DMS79 treated with DMSO at 0.1 percent for 48 hours (cell line): ENCODE measurements at regions not wholly inside any gene's neighbourhood (a gene's known extent, or its start where the extent isn't known, plus 50 kb on each side); places are given as distances from the start of the nearest gene placed in this dataset.
"Not testable (repeated sequence)": the region's sequence is repeated elsewhere in the genome, so short reads cannot be mapped to it uniquely, and the experiment has no call there.

ENCODE experiments used
- DNase-seq: peaks from one replicate; lab custom pipeline; 2025; lab: John Stamatoyannopoulos, UW

DNA sequence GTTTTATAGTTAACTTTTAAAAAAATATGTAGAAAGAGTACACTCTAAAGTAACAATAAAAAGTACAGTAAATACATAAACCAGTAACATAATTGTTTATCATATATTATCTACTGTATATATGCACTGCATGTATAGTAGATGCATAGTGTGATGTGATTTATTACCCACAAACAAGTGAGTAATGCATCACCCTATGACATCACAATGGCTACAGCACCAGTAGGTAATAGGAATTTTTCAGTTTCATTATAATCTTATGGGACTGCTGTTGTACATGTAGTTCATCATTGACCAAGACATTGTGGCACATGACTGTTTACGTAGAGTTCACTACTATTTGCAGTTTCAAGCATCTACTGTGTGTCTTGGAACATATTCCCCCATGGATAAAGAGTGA is 1047.2 kb downstream of the ROBO2 start:
- no peak for DNase-seq

- DNase-seq: no peak
Measured at GRCh38 chr3:78088006-78088405, 1048.1 kb downstream of the ROBO2 start.

GRCh38 chr3:78090382-78090781 is 1050.5 kb downstream of the ROBO2 start:
- DNase-seq: no peak

DNA sequence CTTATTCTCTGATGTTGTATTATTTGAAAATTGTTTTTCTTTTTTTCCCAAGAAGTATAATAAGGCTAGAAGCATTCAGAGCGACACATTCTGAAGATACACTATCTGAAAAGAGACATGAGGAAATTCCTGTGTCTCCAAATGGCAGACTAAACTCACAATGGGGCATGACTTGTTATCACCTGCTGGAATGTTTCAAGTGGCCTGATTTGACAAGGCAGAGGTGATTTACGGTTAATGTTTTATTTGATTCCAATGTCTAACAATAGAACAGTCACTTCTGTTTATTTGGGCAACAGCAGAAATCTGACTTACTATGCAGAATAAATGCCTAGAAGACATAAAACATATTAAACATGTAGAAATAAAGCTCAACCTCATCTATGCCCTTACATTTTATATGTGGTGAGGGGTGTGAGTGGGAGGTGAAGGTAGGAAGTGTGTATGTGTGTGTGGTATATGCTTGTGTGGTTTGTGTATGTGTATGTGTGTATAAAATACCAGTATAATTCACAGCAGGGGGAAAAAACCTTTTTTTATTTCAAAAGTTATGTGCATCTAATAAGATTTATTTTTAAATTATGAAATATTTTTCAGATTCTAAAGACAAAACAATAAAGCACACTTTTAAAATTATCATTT is 1051.7 kb downstream of the ROBO2 start:
- DNase-seq: no peak

DNA sequence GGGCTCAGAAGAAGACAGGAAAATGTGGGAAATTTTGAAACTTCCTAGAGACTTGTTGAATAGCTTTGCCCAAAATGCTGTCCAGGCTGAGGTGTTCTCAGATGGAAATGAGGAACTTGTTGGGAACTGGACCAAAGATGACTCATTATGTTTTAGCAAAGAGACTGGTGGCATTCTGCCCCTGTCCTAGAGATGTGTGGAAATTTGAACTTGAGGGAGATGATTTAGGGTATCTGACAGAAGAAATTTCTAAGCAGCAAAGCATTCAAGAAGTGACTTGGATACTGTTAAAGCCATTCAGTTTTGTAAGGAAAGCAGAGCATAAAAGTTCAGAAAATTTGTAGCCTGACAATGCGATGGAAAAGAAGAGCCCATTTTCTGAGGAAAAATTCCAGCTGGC is 1052.7 kb downstream of the ROBO2 start:
- not testable (repeated sequence) for DNase-seq

GRCh38 chr3:78096488-78097255 is 1056.8 kb downstream of the ROBO2 start:
- no peak for DNase-seq

DNA sequence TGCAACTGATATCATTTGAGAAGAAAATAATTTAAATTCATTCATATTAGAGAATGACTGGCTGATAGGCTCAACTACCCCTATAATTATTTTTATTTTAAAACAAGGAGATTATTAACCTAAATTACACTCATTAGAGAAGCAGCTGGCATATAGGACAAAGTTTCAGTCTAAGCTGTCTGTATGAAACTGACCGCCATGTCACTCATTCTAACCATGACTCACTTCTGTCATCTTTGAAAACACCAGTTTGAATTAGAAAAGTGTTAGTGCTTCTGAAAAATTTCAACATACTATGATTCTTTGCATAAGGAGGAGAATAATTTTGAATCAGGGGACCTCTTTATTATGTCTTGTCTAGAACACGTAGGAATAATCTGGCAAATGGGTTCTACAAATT is 1058.5 kb downstream of the ROBO2 start:
- no peak for DNase-seq

DNA sequence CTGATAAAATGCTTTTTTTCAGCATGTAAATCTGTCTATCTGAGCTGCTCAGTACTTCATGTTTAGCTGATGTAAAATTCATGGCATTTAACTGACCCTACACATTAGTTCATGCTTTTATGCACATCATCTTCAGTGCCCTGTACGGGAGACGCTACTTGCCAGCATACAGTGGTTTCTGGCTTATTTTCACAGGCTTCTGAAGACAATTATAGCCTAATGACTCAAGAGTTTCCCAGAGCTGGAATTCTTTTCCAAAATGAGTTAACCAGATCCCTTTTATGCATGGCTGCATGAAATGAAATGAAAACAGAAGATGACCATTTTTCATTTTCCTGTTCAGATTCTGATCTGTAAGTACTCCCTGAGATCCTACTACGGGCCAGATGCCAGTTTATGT is 1061.5 kb downstream of the ROBO2 start:
- no peak for DNase-seq

DNA sequence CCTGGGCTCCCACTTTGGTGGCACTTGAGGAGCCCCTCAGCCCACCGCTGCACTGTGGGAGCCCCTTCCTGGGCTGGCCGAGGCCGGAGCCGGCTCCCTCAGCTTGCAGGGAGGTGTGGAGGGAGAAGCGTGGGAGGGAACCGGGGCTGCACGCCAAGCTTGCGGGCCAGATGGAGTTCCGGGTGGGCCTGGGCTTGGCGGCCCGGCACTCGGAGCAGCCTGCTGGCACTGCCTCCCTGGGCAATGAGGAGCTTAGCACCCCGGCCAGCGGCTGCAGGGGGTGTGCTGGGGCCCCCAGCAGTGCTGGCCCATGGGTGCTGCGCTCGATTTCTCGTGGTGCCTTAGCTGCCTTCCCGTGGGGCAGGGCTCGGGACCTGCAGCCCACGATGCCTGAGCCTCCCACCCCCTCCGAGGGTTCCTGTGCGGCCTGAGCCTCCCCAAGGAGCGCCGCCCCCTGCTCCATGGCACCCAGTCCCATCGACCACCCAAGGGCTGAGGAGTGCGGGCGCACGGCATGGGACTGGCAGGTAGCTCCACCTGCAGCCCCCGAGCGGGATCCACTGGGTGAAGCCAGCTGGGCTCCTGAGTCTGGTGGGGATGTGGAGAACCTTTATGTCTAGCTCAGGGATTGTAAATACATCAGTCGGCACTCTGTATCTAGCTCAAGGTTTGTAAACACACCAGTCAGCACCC is 1068.5 kb downstream of the ROBO2 start:
- DNase-seq: not testable (repeated sequence)

- DNase-seq: no peak
Measured at GRCh38 chr3:78112291-78113010, 1072.6 kb downstream of the ROBO2 start.

GRCh38 chr3:78115983-78116382 is 1076.1 kb downstream of the ROBO2 start:
- DNase-seq: no peak

- DNase-seq: no peak
Measured at GRCh38 chr3:78116874-78117273, 1077.0 kb downstream of the ROBO2 start.

GRCh38 chr3:78123058-78123457 is 1083.2 kb downstream of the ROBO2 start:
- DNase-seq: no peak

DNA sequence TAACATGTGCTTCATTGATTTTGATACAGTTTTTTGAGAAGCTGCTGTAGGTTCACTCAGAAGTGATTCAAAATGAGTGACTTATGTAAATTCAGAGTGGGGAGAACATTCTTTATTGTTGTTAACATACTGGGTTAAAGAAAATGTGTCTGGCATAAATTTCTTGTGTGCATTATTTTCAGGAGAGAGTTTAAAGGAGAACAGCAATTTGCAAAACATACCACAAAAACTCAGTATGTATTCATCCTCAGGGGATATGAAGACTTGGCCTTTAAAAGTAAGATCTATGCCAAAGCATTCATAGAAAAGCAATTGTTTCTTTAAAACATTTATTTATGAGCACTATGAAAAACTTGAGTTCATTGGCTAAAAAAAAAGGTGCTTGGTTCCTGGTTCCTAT is 1089.8 kb downstream of the ROBO2 start:
- DNase-seq: no peak

GRCh38 chr3:78130741-78131290 is 1090.9 kb downstream of the ROBO2 start:
- DNase-seq: no peak

DNA sequence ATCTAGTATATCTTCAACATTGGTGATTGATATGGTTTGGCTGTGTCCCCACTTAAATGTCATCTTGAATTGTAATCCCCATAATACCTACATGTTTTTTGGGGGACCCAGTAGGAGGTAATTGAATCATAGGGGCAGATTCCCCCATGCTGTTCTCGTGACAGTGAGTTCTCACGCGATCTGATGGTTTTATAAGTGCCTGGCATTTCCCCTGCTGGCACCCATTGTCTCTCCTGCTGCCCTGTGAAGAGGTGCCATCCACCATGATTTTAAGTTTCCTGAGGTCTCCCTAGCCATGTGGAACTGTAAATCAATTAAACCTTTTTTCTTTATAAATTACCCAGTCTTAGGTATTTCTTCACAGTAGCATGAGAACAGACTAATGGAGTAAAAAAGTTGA is 1094.6 kb downstream of the ROBO2 start:
- DNase-seq: no peak

- no peak for DNase-seq
Measured at GRCh38 chr3:78139166-78139565, 1099.3 kb downstream of the ROBO2 start.

DNA sequence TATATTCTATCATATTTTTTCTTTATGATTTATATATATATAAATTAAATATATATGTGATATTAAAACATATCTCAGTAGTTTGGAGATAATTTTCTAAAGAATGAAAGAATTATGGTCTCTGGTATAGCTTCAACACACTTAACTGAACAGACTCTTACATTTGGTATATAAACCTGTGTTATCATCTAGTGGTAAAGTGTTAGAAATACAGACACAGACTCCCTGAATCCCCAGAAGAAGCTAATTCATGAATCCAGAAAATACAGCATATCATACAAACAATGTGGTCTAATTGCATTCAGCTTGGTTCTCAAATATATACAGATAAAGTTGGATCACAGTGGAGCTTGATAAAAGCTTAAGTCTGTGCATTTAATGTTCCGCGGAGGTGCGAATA is 1100.4 kb downstream of the ROBO2 start:
- DNase-seq: no peak

DNA sequence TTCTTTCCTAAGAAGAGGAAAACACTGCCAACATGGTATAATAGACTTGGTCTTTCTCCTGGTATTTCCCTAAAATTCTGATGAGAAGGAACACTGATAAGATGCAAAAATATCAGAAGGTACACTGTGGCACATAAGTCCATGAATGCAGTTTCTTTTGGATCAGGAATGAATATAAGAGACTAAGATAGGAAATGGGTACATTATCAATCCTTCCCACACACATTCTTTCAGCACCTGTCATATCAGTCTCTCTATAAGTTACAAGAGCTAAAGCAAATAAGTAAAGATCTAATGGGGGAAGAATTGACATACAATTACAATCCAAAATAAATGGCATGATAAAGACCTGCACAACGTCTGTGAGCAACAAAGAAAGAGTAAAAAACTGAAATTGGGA is 1101.0 kb downstream of the ROBO2 start:
- no peak for DNase-seq

DNA sequence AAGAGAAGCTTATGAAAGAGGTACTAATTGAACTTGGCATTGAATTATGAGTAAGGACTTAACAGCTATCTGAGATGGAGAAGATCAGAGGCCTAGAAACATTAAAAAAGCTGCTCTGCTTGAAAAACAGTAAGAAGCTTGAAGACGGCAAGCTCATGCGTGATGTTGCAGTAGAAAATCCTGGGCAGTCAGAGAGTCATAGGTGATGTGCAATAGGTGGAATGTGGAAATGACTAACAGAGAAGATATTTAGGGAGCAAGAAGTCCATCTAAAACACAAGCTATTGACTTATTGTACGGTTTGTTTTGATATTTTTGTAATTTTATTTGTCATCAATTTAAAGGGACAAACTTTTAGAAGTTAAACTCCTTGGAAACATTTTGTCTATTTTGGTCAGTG is 1101.4 kb downstream of the ROBO2 start:
- no peak for DNase-seq

GRCh38 chr3:78143000-78143399 is 1103.1 kb downstream of the ROBO2 start:
- no peak for DNase-seq

- DNase-seq: no peak
Measured at GRCh38 chr3:78148986-78149717, 1109.3 kb downstream of the ROBO2 start.
